ENCODE measurements at regions not wholly inside any gene's neighbourhood (a gene's known extent, or its start where the extent isn't known, plus 50 kb on each side); places are given as distances from the start of the nearest gene placed in this dataset.
"Not testable (repeated sequence)": the region's sequence is repeated elsewhere in the genome, so short reads cannot be mapped to it uniquely, and the experiment has no call there.

- DNase-seq, result no peak
Observed at GRCh38 chr2:203631068-203631757, 75.2 kb upstream of the CD28 start.

GRCh38 chr2:203636588-203637470 lies 69.6 kb upstream of the CD28 start:
- no peak for DNase-seq

- DNase-seq, result peak; percentile 19
Observed at GRCh38 chr2:203637471-203638167, 68.8 kb upstream of the CD28 start.

- DNase-seq, result not testable (repeated sequence)
Observed at GRCh38 chr2:203641865-203642264, 64.6 kb upstream of the CD28 start.

GRCh38 chr2:203642841-203643240 lies 63.6 kb upstream of the CD28 start:
- not testable (repeated sequence) for DNase-seq

- no peak for DNase-seq
Observed at GRCh38 chr2:203645831-203646230, 60.6 kb upstream of the CD28 start.

- DNase-seq, result no peak
Observed at GRCh38 chr2:203646266-203646864, 60.1 kb upstream of the CD28 start.

- DNase-seq, result no peak
Observed at GRCh38 chr2:203646961-203647360, 59.5 kb upstream of the CD28 start.

- DNase-seq, result no peak
Observed at GRCh38 chr2:203647579-203647978, 58.9 kb upstream of the CD28 start.

- DNase-seq, result no peak
Observed at GRCh38 chr2:203648273-203648672, 58.2 kb upstream of the CD28 start.

- DNase-seq, result no peak
Observed at GRCh38 chr2:203649176-203649814, 57.1 kb upstream of the CD28 start.

GRCh38 chr2:203650860-203651613 lies 55.4 kb upstream of the CD28 start:
- DNase-seq, result peak; percentile 40

- DNase-seq, result no peak
Observed at GRCh38 chr2:203651621-203652020, 54.8 kb upstream of the CD28 start.

GRCh38 chr2:203654826-203655225 lies 51.6 kb upstream of the CD28 start:
- DNase-seq, result no peak

- no peak for DNase-seq
Observed at GRCh38 chr2:203656522-203657287, 49.7 kb upstream of the CD28 start.

Data from CD4-positive, alpha-beta T cell treated with Interleukin-17A for 1 hour (primary cell).